HG03196 (cell line): ENCODE measurements at regions not wholly inside any gene's neighbourhood (a gene's known extent, or its start where the extent isn't known, plus 50 kb on each side); places are given as distances from the start of the nearest gene placed in this dataset.

Source experiments
- ATAC-seq: cut with Tn5 transposase; IDR thresholded peaks from one replicate; pipeline ENCODE4 v1.9.1; 2021; ENCODE audit not compliant: unreplicated experiment

DNA sequence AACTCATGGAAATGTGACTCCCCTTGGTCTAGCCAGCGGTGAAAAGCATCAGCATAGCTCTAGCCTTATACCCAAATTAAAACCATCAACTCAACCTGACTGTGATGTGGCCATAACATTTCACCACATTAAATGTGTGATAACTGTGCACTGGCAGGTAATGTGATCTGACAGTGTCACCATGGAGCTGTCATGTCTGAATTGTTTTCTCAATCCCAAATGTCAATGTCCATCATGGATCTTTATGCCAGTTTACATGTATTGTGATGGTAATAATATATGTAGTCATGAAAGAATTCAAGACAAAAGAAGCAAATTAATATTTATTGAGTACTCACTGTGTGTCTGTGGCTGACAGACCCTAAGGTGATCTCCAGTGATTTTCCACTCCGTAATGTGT, 213.4 kb upstream of the EOMES start:
- no peak for ATAC-seq

GRCh38 chr3:27939521-27939920, 217.4 kb upstream of the EOMES start:
- ATAC-seq = no peak

DNA sequence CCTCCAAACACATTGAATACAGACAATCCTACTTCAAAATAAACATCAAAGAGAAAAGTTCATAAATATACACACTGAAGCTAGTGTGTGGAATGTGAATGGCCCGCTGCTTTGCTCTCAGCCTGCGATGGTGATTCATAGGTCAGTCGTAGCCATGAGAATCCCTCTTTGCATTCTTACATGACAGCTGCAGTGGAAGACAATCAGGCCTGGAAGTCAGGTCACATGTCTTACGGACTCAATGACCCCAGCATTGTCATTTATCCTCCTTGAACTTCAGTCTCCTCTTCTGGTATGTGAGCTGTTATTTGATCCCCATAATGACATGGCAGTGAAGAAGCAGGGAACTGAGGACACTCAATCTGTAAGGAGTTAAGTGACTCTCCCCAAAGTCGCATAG, 217.8 kb upstream of the EOMES start:
- no peak for ATAC-seq

DNA sequence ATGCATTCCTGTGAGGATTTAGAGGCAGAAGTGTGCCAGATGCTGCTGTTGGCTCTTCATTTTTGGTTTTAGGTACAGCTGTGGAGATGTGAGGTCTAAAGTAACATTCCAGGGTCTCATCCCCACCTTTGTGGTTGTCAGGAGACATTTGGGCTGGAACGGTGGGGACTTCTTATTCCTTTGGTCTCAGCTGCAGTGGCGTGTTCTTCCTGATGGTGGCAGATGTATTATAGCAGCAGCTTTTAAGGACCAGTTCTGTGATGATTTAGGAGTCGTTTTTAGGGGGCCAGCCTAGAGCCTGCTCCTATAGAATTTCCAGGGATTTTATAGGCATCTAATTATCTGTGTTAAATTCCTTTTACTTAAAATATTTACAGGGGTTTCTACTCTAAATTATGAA, 221.0 kb upstream of the EOMES start:
- no peak for ATAC-seq

DNA sequence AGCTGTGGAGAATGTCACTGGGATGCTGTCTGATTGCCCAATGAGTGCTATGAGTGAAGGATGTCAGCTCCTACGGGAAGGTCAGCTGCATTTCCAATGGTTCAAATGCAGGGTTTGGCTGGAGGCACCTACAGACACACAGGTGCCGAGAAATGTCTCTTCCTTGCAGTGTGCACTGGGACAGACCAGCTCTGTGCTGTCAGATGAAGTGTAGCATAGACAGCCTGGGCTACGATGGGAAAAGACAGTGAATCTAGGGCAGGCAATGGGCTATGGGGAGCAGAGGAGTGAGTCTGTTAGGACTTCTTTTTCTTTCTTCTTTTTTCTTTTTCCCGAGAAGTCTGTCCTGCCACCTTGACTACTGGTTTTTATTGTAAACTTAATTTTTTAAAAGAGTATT, 223.1 kb upstream of the EOMES start:
- no peak for ATAC-seq

DNA sequence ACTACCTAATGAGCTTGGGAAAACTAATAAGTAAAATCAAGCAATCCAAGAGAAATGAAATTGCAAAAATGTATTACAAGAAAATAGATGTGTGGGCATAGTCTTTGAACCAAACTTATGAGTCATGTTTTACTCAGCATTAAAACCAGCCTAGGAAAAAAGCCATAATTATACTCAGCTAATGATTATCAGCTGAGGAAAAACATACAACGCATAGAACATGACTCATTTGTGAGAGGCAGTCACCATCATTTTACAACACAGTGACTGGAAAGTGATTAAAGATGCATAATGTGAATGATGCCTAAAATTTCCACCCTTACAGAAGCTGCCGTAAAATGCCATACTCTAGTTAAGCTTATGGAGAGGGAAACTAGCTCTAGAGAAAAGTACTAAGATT, 238.0 kb upstream of the EOMES start:
- no peak for ATAC-seq

DNA sequence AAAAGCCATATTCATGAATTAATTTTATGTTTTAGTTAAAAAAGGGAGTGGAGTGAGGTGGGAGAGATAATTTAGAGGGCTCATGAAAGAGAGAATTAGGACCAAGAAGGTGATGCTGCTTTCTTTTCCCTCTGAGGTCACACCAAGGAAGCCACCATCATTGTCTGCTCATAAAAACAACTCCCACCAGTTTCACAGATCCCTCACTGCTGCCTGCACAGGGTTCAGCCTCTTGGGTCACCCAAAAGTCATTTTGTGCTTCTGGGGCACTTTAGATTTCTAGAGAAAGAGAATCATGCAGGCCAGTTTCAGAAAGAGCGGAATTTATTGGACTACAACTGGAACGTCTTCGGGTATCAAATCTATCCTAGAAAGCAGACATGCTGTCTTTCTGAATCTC, 241.4 kb upstream of the EOMES start:
- ATAC-seq = no peak

DNA sequence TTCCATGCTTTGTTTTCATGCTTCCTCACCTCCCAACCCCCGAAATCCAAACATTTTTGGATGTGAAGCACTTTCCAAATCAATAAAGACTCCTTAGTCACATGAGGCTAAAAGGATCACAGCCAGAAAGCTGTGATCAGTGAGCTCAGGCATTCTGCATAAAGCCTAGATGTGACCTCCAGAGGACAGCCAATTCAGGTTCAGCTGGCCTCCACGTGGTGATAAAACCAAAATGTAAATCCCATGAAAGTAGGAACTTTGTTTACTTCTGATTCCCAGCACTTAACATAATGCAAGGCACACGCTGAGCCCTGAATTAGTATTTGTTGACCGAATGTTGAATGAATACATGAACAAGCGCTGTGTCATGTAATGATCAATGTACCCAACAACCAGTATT, 249.5 kb upstream of the EOMES start:
- ATAC-seq = no peak

- no peak for ATAC-seq
Measured at GRCh38 chr3:27976933-27977332, 254.8 kb upstream of the EOMES start.

DNA sequence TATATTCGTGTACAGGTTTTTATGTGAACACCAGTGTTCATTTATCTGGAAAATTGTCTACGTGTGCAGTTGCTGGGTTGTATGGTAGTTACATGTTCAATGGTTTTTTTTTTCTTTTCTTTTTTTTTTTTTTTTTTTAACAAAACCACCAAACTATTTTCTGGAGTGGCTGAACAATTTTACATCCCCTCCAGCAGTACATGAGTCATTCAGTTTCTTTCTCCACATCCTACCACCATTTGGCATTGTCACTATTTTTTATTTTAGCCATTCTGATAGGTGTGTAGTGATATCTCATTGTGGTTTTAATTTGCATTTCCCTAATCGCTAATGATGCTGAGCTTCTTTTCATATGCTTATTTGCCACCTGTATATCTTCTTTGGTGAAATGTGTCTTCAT, 256.3 kb upstream of the EOMES start:
- ATAC-seq = no peak

DNA sequence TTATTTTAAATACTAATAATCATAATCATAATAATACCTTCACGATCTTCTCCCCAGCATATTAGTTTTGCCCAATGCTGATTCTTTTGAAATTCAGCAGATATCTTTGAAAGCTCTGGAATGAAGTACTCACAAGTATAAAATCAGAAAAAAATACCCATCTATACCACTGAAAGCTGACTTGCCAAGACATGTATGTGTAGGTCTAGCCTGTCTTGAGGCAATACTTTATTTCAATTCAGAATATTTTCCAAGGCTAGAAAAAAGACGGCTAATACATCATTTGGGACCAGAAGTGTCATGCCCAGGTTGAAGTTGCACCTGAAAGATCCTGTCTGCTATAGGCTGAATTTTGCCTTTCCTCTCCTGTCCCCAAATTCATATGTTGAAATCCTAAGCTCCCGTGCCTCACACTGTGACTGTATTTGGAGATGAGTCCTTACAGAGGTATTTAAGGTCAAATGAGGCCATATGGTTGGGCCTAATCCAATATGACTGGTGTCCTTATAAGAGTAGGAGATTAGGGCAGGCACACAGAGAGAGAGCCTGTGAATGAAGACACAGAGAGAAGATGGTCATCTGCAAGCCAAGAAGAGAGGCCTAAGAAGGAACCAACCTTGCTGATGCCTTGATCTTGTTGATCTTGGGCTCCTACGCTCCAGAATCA, 255.9 kb upstream of the CMC1 start:
- ATAC-seq = no peak

- no peak for ATAC-seq
Measured at GRCh38 chr3:27986234-27986879, 255.1 kb upstream of the CMC1 start.

DNA sequence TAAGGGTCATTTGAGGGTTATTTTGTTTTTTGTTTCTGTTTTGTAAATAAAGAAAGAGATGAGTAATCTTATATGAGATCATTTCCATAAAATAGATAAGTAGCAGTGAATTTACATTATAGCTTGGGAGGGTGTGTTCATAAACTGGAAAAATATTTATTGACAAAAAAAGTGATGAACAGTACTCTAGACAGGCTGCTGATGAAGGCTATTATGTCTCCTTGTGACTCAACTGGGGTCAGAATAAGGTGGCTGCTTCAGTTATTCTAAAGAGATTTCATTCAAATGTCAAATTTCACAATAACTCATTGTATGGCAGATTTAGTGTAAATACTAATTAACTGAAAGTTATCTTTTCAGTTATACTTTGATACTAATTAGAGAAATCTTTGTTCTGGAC, 251.1 kb upstream of the CMC1 start:
- ATAC-seq = no peak

- ATAC-seq = no peak
Measured at GRCh38 chr3:27990837-27991236, 250.6 kb upstream of the CMC1 start.

- no peak for ATAC-seq
Measured at GRCh38 chr3:27993051-27993450, 248.4 kb upstream of the CMC1 start.

- ATAC-seq = no peak
Measured at GRCh38 chr3:28000608-28001007, 240.8 kb upstream of the CMC1 start.

DNA sequence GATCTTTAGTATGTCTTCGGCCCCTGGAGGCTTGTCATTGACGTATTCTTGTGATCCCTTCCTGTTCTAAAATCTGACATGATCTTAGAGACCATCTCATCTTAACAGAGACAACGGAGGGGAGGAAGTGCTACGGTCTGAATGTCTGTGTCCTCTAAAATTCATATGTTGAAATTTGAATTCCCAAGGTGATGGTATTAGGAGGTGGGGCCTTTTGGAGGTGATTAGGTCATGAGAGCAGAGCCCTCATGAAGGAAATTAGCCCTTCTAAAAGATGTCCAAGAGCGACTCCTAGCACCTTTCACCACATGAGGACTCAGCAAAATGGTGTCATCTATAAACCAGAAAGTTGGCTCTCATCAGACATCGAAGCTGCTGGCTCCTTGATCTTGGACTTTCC, 233.2 kb upstream of the CMC1 start:
- ATAC-seq = no peak

- ATAC-seq = no peak
Measured at GRCh38 chr3:28012830-28013229, 228.6 kb upstream of the CMC1 start.

- no peak for ATAC-seq
Measured at GRCh38 chr3:28013864-28014473, 227.4 kb upstream of the CMC1 start.

DNA sequence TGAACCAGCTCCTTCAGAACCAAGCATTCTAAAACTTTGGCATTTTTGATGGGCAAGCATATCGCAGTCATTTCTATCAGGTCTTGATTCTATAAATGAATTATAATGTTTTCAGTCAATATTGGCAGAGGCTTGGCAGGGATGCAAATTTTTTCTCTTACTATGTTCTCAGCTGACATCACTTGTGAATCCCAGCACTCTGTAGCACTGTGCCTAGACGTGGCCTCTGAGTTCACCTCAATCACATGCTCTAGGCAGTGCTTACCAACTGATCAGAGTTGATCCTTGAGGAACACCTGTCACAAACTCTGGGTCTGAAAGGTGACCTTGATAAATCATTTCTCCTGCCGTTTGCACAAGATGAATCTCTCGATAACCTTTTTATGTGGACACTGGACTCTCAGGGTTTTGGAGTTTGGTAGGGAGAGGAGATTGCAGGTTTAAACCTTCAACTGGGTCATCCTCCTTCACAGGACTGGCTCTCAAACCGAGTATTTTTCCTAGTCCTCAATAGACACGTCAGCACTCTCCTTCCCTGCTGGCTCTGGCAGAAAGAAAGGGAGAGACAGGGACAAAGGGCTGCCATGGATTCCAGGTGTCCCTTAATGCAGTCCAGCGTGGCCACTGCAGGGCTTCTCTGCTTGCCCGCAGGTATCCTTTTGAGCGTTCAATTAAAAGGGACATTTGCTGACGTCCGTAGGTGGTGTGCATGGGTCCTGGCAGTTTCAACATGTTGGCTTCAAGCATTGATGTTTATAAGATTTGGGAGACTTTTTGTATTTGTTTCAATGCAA, 222.3 kb upstream of the CMC1 start:
- ATAC-seq = no peak

DNA sequence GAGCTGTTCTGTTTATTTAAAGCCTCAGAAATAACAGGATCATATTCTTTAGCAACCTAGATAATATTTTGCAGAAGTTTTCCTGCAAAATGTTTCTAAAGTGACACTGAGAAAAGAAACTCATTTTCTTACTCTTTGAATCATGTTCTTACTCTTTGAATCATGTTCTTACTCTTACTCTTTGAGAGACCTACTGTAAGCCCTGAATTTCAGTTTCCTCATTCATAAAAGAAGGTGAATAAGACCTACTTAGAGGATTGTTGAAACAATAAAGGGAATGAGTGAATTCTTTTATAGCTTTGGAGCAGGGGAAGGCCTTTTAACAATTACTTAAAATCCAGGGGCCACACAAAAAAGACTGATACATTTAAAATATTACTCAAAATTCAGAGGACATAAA, 221.7 kb upstream of the CMC1 start:
- no peak for ATAC-seq

- ATAC-seq = no peak
Measured at GRCh38 chr3:28022916-28023315, 218.5 kb upstream of the CMC1 start.
